Kidney (tissue), 13 donors: ENCODE measurements at regions not wholly inside any gene's neighbourhood (a gene's known extent, or its start where the extent isn't known, plus 50 kb on each side); places are given as distances from the start of the nearest gene placed in this dataset.
"Not testable (repeated sequence)": the region's sequence is repeated elsewhere in the genome, so short reads cannot be mapped to it uniquely, and the experiment has no call there.

ENCODE experiments used
- DNase-seq, 5 donors: peaks; one replicate each; pipeline ENCODE4 v3.0.0-alpha.2; 2013 to 2020
- FAIRE-seq: peaks from 2 replicates; lab custom pipeline; 2012; peaks lifted over from hg19 to GRCh38; lab: Jason Lieb, UNC
- H3K27ac ChIP-seq, 2 donors: one replicate each; pipeline ENCODE4 v1.7.0; 2013; ENCODE audit warnings: low read depth in 2 of 2, low read length in 2 of 2, inconsistent platforms in 1 of 2
- H3K27me3 ChIP-seq: one replicate; pipeline ENCODE4 v1.7.1; 2013; ENCODE audit warnings: low read length, inconsistent platforms; ENCODE audit not compliant: control insufficient read depth, insufficient read depth
- H3K36me3 ChIP-seq, 3 donors: one replicate each; pipeline versions ENCODE4 v1.7.0 to v1.7.1; 2013; ENCODE audit warnings: low read length in 3 of 3, control low read depth in 1 of 3, inconsistent platforms in 1 of 3; ENCODE audit not compliant: insufficient read depth in 3 of 3, control insufficient read depth in 2 of 3
- H3K4me1 ChIP-seq, 3 donors: one replicate each; pipeline versions ENCODE4 v1.7.0 to v1.7.1; 2013; ENCODE audit warnings: low read length in 3 of 3, inconsistent platforms in 1 of 3, low read depth in 1 of 3; ENCODE audit not compliant: control insufficient read depth in 2 of 3, insufficient read depth in 2 of 3
- H3K4me3 ChIP-seq, 3 donors: one replicate each; pipeline versions ENCODE4 v1.7.0 to v1.8.1; 2013; ENCODE audit warnings: low read length in 3 of 3, control low read depth in 1 of 3, inconsistent platforms in 1 of 3
- H3K9ac ChIP-seq, 3 donors: one replicate each; pipeline versions ENCODE4 v1.7.0 to v1.7.1; 2013; ENCODE audit warnings: low read length in 3 of 3, control low read depth in 1 of 3, inconsistent platforms in 1 of 3
- H3K9me3 ChIP-seq, 3 donors: one replicate each; pipeline versions ENCODE4 v1.7.0 to v1.7.1; 2013; ENCODE audit warnings: low read length in 3 of 3, control low read depth in 1 of 3, inconsistent platforms in 1 of 3; ENCODE audit not compliant: control insufficient read depth in 2 of 3, insufficient read depth in 1 of 3
- intact Hi-C: fragments of 100-400 bp; cut with DNase I; formaldehyde crosslinking; loops from one replicate; pipeline ENCODE4 v1.11.1; 2022
- TF ChIP-seq, protein P1 (sequence below): IDR thresholded peaks from 3 replicates; pipeline ENCODE4 v1.5.1; 2012; ENCODE audit warnings: mild to moderate bottlenecking, moderate library complexity, borderline replicate concordance; ENCODE audit not compliant: insufficient read depth; ENCODE audit errors: extremely low read depth
- donor health status: control.
- donor health status: control.
- donor health status: control.
- donor health status: control.
- donor health status: control.
- donor health status: DM: yes; HTN: yes; CAD: no.
- donor health status: Normal renal cell carcinoma (clear cell type).

DNA sequence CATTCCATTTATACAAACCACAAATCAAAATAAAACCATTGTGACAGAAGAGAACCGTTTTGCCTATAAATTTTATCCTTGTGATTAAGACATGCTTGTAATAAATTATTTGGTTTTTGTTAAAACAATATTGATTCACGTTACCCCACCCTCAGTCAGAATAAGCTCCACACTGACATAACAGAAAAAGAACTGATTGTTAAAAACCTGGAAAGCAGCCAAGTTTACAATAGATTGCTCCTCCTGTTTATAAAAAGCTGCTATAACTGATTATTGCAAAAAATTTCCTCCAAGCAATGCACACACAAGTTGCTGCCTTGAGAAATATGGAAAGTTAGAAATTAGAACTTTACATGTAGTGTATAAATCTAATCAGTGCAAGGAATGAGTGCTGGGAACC, 263.5 kb downstream of the SETD4 start:
- no peaks in the 10 kb centered on the region for H3K27me3 ChIP-seq
- DNase-seq = no peak
- H3K4me3 ChIP-seq = no peak overlapping the region
- no peaks in the 10 kb centered on the region for H3K36me3 ChIP-seq
- no peaks in the 10 kb centered on the region for H3K9me3 ChIP-seq
- H3K27ac ChIP-seq = no peak overlapping the region
- TF ChIP-seq, protein P1, sequence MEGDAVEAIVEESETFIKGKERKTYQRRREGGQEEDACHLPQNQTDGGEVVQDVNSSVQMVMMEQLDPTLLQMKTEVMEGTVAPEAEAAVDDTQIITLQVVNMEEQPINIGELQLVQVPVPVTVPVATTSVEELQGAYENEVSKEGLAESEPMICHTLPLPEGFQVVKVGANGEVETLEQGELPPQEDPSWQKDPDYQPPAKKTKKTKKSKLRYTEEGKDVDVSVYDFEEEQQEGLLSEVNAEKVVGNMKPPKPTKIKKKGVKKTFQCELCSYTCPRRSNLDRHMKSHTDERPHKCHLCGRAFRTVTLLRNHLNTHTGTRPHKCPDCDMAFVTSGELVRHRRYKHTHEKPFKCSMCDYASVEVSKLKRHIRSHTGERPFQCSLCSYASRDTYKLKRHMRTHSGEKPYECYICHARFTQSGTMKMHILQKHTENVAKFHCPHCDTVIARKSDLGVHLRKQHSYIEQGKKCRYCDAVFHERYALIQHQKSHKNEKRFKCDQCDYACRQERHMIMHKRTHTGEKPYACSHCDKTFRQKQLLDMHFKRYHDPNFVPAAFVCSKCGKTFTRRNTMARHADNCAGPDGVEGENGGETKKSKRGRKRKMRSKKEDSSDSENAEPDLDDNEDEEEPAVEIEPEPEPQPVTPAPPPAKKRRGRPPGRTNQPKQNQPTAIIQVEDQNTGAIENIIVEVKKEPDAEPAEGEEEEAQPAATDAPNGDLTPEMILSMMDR = no peak
- H3K4me1 ChIP-seq = no peaks in the 10 kb centered on the region
- FAIRE-seq = no peak
- intact Hi-C loops = no loop called here
- no peak overlapping the region for H3K9ac ChIP-seq

DNA sequence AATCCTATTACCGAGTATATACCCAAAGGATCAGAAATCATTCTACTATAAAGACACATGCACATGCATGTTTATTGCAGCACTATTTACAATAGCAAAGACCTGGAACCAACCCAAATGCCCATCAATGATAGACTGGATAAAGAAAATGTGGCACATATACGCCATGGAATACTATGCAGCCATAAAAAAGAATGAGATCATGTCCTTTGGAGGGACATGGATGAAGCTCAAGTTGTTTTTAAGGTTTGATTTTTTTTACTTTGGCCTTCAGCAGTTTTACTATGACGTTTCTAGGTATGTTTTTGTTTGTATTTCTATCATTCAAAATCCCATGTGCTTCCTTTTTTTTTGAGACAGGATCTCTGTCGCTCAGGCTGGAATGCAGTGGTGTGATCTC, 265.8 kb downstream of the SETD4 start:
- H3K4me1 ChIP-seq, H3K27ac ChIP-seq, H3K9ac ChIP-seq, intact Hi-C loops, DNase-seq, FAIRE-seq, H3K9me3 ChIP-seq, H3K36me3 ChIP-seq, H3K27me3 ChIP-seq, H3K4me3 ChIP-seq: not testable (repeated sequence)

DNA sequence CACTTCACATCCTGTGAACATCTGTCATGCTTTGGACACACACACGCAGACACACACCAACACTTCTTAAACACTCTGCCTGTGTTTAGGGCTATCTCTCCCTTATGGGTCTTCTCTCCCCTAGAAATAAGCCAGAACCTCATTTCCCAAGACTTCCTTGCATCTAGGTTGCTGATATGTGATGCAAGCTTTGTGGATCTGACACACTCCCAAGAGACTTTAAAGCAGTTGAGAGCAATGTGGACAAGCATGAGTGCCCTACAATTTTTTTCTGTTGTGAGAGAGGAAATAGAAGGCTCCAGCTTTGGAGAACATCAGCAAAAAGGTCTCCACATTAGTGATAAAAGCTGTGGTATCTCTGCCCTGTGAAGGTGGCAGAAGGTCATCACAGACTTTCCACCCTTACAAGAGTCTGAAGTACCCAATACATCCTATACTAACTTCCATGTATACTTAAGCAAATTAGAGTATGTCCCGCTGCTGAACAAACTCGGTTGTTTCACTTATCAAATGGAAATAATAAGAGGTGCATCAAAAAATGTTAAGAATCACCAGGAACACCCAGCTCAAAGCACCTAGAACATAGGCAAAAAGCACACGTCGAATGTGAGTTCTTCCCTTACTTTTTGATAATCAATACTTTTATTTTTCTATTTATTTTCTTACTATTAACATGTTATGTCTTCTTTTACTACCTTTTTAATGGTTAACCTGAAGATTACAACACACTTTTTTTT, 267.6 kb downstream of the SETD4 start:
- intact Hi-C loops = no loop called here
- H3K9me3 ChIP-seq = no peaks in the 10 kb centered on the region

DNA sequence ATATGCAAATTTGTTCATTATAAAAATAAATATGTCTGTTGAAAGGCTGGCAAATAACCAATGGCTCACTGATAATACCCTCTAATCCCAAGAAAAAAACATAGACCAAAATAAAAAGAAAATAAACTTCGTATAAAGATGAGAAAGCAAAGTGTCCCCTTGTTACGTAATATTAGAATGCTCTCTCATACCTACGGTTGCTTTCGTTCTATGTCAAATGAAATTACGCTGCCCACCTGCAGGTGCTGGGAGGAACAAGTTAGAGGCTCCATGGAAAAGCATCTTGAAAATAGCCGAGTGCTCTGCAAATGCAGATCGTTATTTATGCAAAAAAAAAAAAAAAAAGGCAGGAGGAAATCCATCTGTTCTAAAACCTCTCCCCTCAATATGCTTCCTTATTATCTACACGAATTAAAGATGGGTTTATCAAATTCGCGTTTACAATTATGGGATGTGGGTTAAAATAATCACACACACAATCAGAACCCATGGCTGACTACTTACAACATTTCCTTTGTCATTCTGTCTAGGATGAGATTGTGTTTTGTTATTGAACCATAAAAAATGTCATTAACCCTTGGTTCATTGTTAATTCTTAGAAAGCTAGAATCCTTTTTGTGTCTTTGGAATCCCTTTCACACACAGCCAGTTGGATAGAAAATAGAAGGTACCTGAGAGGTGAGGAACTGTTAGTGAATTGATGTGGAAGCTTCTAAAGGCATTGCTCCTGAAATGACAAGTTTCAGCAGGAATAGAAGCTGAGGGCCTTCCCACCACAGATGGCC, 268.6 kb downstream of the SETD4 start:
- Histone ChIP-seq H3K27ac (no peak overlapping the region), H3K36me3 (no peaks in the 10 kb centered on the region), H3K9ac (no peak overlapping the region), H3K4me1 (no peaks in the 10 kb centered on the region), H3K4me3 (no peak overlapping the region), H3K27me3 (no peaks in the 10 kb centered on the region), H3K9me3 (no peaks in the 10 kb centered on the region)
- TF ChIP-seq, protein P1 = no peak
- intact Hi-C loops = no loop called here
- DNase-seq (no peak), FAIRE-seq (no peak)

More for the DNA sequence above, 267.6 kb downstream of the SETD4 start:
- no peak overlapping the region for H3K4me3 ChIP-seq
- FAIRE-seq (no peak), DNase-seq (no peak)
- TF ChIP-seq, protein P1 = no peak
- H3K27me3 ChIP-seq = no peaks in the 10 kb centered on the region
- H3K9ac ChIP-seq = no peak overlapping the region
- H3K4me1 ChIP-seq = no peaks in the 10 kb centered on the region
- H3K36me3 ChIP-seq = no peaks in the 10 kb centered on the region
- no peak overlapping the region for H3K27ac ChIP-seq
